ENCODE measurements at regions not wholly inside any gene's neighbourhood (a gene's known extent, or its start where the extent isn't known, plus 50 kb on each side); places are given as distances from the start of the nearest gene placed in this dataset.

DNA sequence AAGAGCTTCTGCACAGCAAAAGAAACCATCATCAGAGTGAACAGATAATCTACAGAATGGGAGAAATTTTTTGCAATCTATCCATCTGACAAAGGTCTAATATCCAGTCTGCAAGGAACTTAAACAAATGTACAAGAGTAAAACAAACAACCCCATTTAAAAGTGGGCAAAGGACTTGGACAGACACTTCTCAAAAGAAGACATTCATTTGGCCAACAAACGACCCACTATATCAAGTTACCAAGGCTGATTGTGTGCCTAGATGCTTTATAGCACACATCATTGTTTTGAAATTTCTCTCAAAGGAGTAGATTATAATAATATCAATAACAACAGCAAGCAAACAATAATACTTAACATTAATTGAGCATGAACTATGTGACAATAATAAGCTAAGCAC lies 117.1 kb downstream of the TFPI2 start:
- Histone ChIP-seq H3K4me3 (no peak overlapping the region), H3K27ac (no peak overlapping the region), H3K27me3 (no peaks in the 10 kb centered on the region), H3K4me1 (no peaks in the 10 kb centered on the region), H3K9me3 (peaks cover 0 to 7% (median 0%) of the 10 kb centered on the region in 12 donors), H3K36me3 (no peaks in the 10 kb centered on the region)
- 39 to 53% (median 44%) methylated on average over 1 of the region's 1 CpG for WGBS, 4 donors
- no peak for TF ChIP-seq POLR2A (IDR thresholded peaks at IDR 0.05)
- TF ChIP-seq, protein P1, sequence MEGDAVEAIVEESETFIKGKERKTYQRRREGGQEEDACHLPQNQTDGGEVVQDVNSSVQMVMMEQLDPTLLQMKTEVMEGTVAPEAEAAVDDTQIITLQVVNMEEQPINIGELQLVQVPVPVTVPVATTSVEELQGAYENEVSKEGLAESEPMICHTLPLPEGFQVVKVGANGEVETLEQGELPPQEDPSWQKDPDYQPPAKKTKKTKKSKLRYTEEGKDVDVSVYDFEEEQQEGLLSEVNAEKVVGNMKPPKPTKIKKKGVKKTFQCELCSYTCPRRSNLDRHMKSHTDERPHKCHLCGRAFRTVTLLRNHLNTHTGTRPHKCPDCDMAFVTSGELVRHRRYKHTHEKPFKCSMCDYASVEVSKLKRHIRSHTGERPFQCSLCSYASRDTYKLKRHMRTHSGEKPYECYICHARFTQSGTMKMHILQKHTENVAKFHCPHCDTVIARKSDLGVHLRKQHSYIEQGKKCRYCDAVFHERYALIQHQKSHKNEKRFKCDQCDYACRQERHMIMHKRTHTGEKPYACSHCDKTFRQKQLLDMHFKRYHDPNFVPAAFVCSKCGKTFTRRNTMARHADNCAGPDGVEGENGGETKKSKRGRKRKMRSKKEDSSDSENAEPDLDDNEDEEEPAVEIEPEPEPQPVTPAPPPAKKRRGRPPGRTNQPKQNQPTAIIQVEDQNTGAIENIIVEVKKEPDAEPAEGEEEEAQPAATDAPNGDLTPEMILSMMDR (IDR thresholded peaks at IDR 0.05), result no peak
- DNase-seq, result no peak
- ATAC-seq, result no peak
- intact Hi-C loops (cut with DNase I), result no loop called here

DNA sequence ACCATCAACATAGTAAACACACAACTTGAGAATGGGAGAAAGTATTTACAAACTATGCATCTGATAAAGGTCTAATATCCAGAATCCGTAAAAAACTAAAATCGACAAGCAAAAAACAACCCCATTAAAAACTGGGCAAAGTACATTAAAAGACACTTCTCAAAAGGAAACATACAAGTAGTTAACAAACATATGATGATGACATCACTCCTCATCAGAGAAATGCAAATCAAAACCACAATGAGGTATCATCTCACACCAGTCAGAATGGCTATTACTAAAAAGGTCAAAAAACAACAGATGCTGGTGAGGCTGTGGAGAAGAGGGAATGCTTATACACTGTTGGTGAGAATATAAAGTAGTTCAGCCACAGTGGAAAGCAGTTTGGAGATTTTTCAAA lies 125.1 kb downstream of the TFPI2 start:
- ATAC-seq (no peak), DNase-seq (no peak)
- Histone ChIP-seq H3K4me1 (no peaks in the 10 kb centered on the region), H3K4me3 (no peak overlapping the region), H3K27me3 (no peaks in the 10 kb centered on the region), H3K36me3 (no peaks in the 10 kb centered on the region), H3K9me3 (no peaks in the 10 kb centered on the region), H3K27ac (no peak overlapping the region)
- WGBS, 4 donors, result 93 to 99% (median 97%) methylated on average over 2 of the region's 2 CpGs
- intact Hi-C loops (cut with DNase I), result no loop called here
- no peak for TF ChIP-seq POLR2A (IDR thresholded peaks at IDR 0.05)

DNA sequence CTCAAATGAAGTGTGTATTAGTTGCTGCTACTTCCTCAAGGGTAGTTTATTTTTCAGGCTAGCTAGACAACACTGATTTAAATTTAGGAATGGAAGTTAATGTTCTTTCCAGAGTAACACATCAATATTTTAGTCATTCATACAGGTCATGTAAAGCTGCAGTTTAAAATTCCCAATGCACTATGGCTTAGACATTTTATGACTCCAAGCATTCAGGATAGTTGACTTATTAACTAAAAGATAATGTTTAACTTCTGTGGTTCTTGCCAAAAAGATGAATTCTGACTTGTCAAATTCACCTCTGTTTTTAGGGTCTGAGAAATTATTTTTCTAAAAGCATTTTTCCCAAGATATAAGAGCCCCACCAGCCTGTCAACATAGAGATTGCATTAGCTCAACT lies 131.9 kb downstream of the TFPI2 start:
- H3K36me3 ChIP-seq, result no peaks in the 10 kb centered on the region
- H3K9me3 ChIP-seq, result no peaks in the 10 kb centered on the region
- ATAC-seq (no peak), DNase-seq (no peak)
- no peaks in the 10 kb centered on the region for H3K4me1 ChIP-seq
- no peaks in the 10 kb centered on the region for H3K27me3 ChIP-seq
- no peak overlapping the region for H3K27ac ChIP-seq
- TF ChIP-seq POLR2A (IDR thresholded peaks at IDR 0.05), result no peak
- TF ChIP-seq, protein P1 (IDR thresholded peaks at IDR 0.05), result no peak
- no peak overlapping the region for H3K4me3 ChIP-seq
- intact Hi-C loops (cut with DNase I), result no loop called here

DNA sequence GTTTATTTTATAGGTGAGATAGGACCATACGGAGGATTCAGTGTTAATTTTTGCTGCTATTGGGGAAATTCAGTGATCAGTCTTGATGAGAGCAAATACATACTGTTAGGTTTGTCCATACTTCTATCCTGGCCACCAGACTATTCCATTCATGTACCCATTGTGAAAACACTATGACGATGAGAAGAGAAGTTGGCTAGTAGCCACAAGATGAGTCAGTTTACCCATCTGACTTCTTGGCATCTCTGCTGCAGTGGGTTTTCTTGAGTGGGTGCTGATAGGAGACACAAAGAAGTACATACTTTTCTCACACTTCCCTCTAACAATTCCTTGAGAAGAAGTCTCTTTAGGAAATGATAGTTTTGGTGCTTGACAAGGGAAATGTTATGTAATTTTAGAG lies 133.1 kb downstream of the TFPI2 start:
- Histone ChIP-seq H3K4me1 (no peaks in the 10 kb centered on the region), H3K27ac (no peak overlapping the region), H3K36me3 (no peaks in the 10 kb centered on the region), H3K9me3 (no peaks in the 10 kb centered on the region), H3K27me3 (no peaks in the 10 kb centered on the region), H3K4me3 (no peak overlapping the region)
- 70 to 90% (median 79%) methylated on average over 2 of the region's 2 CpGs for WGBS, 4 donors
- intact Hi-C loops (cut with DNase I), result no loop called here
- ATAC-seq (no peak), DNase-seq (no peak)
- no peak for TF ChIP-seq POLR2A (IDR thresholded peaks at IDR 0.05)
- TF ChIP-seq, protein P1 (IDR thresholded peaks at IDR 0.05), result no peak

DNA sequence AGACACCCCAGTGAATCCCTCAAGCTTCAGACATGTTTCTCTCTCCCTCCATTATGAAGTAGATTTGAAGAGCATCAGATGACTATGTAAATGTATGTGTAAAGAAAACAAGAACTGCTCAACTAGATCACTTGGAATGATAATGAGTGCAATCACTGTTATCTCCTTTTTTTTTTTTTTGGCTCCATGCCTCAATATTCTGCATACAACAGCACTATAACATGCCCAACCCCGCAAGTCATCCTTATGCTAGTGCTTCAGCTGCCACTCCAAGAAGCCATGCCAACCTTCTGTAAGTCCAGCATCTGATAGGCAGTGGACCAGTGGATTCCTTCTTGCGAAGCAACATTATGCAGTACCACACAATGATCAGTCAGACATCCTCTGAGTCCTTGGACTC lies 133.7 kb downstream of the TFPI2 start:
- Histone ChIP-seq H3K36me3 (no peaks in the 10 kb centered on the region), H3K9me3 (no peaks in the 10 kb centered on the region), H3K4me1 (no peaks in the 10 kb centered on the region), H3K4me3 (no peak overlapping the region), H3K27me3 (no peaks in the 10 kb centered on the region), H3K27ac (no peak overlapping the region)
- ATAC-seq (no peak), DNase-seq (no peak)
- no peak for TF ChIP-seq POLR2A (IDR thresholded peaks at IDR 0.05)
- TF ChIP-seq, protein P1 (IDR thresholded peaks at IDR 0.05), result no peak
- WGBS, 4 donors, result 91 to 94% (median 93%) methylated on average over 2 of the region's 2 CpGs
- intact Hi-C loops (cut with DNase I), result no loop called here

Measured in heart left ventricle (tissue), 16 donors.